Right atrium auricular region (tissue), 2 donors: ENCODE measurements at regions not wholly inside any gene's neighbourhood (a gene's known extent, or its start where the extent isn't known, plus 50 kb on each side); places are given as distances from the start of the nearest gene placed in this dataset.

Experiments used
- DNase-seq: peaks from one replicate; pipeline ENCODE4 v3.0.0-alpha.2; 2019; ENCODE audit warnings: low spot score
- H3K27ac ChIP-seq, 2 donors: fragments of 200-600 bp; sonication (generic); 1 replicate in 1 of 2; 2 replicates in 1 of 2; pipeline ENCODE4 v1.5.1; 2016 to 2019
- H3K27me3 ChIP-seq, 2 donors: fragments of 200-600 bp; sonication (generic); one replicate each; pipeline versions ENCODE4 v1.5.1 to v1.6.0; 2017 to 2019
- H3K36me3 ChIP-seq: fragments of 200-600 bp; sonication (generic); one replicate; pipeline ENCODE4 v1.5.1; 2016
- H3K4me1 ChIP-seq, 2 donors: fragments of 200-600 bp; sonication (generic); one replicate each; pipeline versions ENCODE4 v1.5.1 to v1.6.0; 2017 to 2019
- H3K4me3 ChIP-seq, 2 donors: fragments of 200-600 bp; sonication (generic); 1 replicate in 1 of 2; 2 replicates in 1 of 2; pipeline ENCODE4 v1.5.1; 2017 to 2019; ENCODE audit warnings: mild to moderate bottlenecking in 1 of 2, moderate library complexity in 1 of 2
- H3K9me3 ChIP-seq, 2 donors: fragments of 200-600 bp; sonication (generic); one replicate each; pipeline ENCODE4 v1.5.1; 2019
- CTCF ChIP-seq, 2 donors: fragments of 200-600 bp; sonication (generic); IDR thresholded peaks; one replicate each; pipeline ENCODE4 v1.5.1; 2019; ENCODE audit warnings: antibody characterized with exemption in 2 of 2

DNA sequence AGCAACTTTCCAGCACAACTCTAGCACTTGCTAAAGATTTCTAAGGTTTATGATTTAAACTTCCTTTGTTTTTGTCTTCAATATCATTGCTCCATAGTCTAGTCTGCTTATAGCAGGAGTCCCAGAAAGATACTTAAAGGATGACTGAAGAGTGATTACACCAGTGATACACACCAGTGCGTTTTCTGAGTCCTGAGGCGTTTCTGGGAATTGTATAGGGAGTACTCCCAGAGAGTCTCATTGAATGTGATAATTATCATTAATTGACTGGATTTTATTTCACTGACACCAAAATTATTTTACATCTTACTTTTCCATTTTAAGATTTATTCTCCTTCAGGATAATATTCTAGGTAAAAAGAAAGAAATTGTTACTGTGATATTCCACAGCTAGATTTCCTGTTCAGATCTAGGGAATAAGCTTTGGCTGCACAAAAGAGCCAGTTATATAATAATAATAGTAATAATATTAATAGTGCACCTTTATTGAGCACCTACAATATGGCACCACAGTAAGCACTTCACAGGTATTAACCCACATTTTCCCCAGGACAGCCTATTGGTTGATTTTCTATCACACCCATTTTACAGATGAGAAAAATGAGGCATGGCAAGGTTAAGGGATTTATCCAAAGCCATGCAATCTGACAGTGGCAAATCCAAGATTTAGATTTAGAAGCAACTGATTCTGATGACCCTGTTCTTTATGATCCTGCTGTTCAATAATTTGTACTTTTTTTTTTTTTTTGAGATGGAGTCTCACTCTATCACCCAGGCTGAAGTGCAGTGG is 62.6 kb downstream of the IRX5 start:
- TF ChIP-seq CTCF (IDR thresholded peaks at IDR 0.05), result no peak
- no peak for DNase-seq
- H3K4me3 ChIP-seq, result no peak overlapping the region
- H3K36me3 ChIP-seq, result no peaks in the 10 kb centered on the region
- no peak overlapping the region for H3K27ac ChIP-seq
- no peaks in the 10 kb centered on the region for H3K27me3 ChIP-seq
- H3K9me3 ChIP-seq, result no peaks in the 10 kb centered on the region
- H3K4me1 ChIP-seq, result no peaks in the 10 kb centered on the region

- TF ChIP-seq CTCF (IDR thresholded peaks at IDR 0.05), result no peak
- Histone ChIP-seq H3K4me3 (no peak overlapping the region), H3K27me3 (no peaks in the 10 kb centered on the region), H3K9me3 (no peaks in the 10 kb centered on the region), H3K36me3 (no peaks in the 10 kb centered on the region), H3K27ac (no peak overlapping the region), H3K4me1 (no peaks in the 10 kb centered on the region)
- DNase-seq, result no peak
Measured at GRCh38 chr16:54996186-54996585, 65.5 kb downstream of the IRX5 start.

DNA sequence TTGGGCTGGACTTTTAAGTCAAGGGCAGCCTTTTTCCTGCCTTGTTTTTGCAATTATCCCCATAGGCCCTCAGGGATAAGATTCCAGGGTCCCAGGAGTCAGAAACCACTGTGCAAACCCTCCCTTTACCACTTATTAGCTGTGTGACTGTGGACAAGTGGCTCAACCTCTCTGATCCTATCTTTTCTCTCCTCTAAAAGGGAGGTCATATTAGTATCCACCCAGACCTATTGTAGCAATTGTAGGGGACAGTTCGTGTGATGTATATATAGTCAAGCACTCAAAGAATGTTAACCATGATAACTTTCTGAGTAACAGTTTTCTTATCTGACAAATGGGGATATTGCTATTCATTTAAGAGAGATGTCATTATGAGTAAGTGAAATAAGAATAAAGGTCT is 68.2 kb downstream of the IRX5 start:
- Histone ChIP-seq H3K36me3 (no peaks in the 10 kb centered on the region), H3K9me3 (no peaks in the 10 kb centered on the region), H3K4me3 (no peak overlapping the region), H3K27me3 (no peaks in the 10 kb centered on the region), H3K27ac (no peak overlapping the region), H3K4me1 (no peaks in the 10 kb centered on the region)
- DNase-seq, result no peak
- no peak for TF ChIP-seq CTCF (IDR thresholded peaks at IDR 0.05)

- Histone ChIP-seq H3K4me3 (no peak overlapping the region), H3K27me3 (no peaks in the 10 kb centered on the region), H3K9me3 (no peaks in the 10 kb centered on the region), H3K27ac (no peak overlapping the region), H3K4me1 (no peaks in the 10 kb centered on the region), H3K36me3 (no peaks in the 10 kb centered on the region)
- DNase-seq, result no peak
- no peak for TF ChIP-seq CTCF (IDR thresholded peaks at IDR 0.05)
Measured at GRCh38 chr16:54999481-54999880, 68.8 kb downstream of the IRX5 start.

DNA sequence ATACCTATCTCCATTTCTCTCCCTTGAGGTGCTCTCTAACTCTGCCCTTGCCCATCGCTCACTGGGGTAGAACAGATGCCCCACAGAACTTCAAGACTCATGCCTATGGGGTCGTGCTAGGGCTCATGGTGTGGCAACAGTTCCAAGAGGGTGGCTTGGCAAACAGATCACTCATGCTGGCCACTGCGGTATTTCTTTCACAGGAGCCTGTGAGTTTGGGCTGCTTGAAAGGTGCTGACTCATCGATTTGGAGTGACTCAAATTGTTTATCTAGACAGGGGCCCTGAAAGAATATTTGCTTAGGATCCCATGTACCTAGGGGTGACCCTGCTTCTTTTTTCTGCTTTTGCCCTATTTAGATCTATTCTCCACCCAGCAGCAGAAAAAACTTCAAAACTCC is 69.9 kb downstream of the IRX5 start:
- no peaks in the 10 kb centered on the region for H3K9me3 ChIP-seq
- TF ChIP-seq CTCF (IDR thresholded peaks at IDR 0.05), result no peak
- no peak overlapping the region for H3K27ac ChIP-seq
- H3K4me1 ChIP-seq, result no peaks in the 10 kb centered on the region
- DNase-seq, result no peak
- H3K27me3 ChIP-seq, result no peaks in the 10 kb centered on the region
- no peaks in the 10 kb centered on the region for H3K36me3 ChIP-seq
- no peak overlapping the region for H3K4me3 ChIP-seq

- H3K4me3 ChIP-seq, result no peak overlapping the region
- H3K27ac ChIP-seq, result no peak overlapping the region
- no peak for TF ChIP-seq CTCF (IDR thresholded peaks at IDR 0.05)
- H3K27me3 ChIP-seq, result no peaks in the 10 kb centered on the region
- no peaks in the 10 kb centered on the region for H3K9me3 ChIP-seq
- no peaks in the 10 kb centered on the region for H3K36me3 ChIP-seq
- no peak for DNase-seq
- no peaks in the 10 kb centered on the region for H3K4me1 ChIP-seq
Measured at GRCh38 chr16:55001931-55002330, 71.3 kb downstream of the IRX5 start.
